ENCODE measurements at regions not wholly inside any gene's neighbourhood (a gene's known extent, or its start where the extent isn't known, plus 50 kb on each side); places are given as distances from the start of the nearest gene placed in this dataset.

DNA sequence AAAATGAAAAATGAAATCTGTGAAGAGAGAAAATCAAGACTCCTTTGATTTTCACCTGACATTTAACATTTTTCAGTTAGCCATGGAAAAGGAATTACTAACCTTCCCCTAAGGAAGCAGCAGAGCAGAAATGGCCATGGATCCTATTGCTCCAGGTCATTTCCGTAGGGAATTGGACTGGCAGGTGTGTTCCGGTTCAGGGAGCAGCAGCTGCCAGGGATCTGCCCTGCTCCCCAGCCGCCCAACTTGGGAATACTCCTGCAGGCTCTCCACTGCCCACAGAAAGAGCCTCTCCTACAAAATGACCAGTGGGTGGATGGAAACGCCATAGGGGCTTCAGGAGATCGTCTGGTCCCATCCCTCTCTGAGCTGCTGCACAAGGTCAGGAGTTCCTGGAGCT is 86.0 kb upstream of the MAPK4 start:
- H3K4me1 ChIP-seq (ENCODE audit: low read length) = no peaks in the 10 kb centered on the region
- no peaks in the 10 kb centered on the region for H3K9me3 ChIP-seq (replicated peaks; ENCODE audit: insufficient read depth, low read length)
- no peaks in the 10 kb centered on the region for H3K36me3 ChIP-seq (replicated peaks; ENCODE audit: insufficient read depth, low read length)
- no peak overlapping the region for H3K9ac ChIP-seq (ENCODE audit: low read length)
- TF ChIP-seq EZH2phosphoT487 (IDR thresholded peaks at IDR 0.05; ENCODE audit: low read length) = no peak
- TF ChIP-seq EZH2 (optimal IDR thresholded peaks at IDR 0.05; ENCODE audit: low read depth, low read length) = no peak
- TF ChIP-seq CTCF (IDR thresholded peaks at IDR 0.05; ENCODE audit: low read length) = no peak
- no peaks in the 10 kb centered on the region for H3K9me2 ChIP-seq (replicated peaks; ENCODE audit: insufficient read depth, low read length)
- no peaks in the 10 kb centered on the region for H3K79me2 ChIP-seq (ENCODE audit: low read length)
- no peak overlapping the region for H2AFZ ChIP-seq (ENCODE audit: low read length)
- no peaks in the 10 kb centered on the region for H3K27me3 ChIP-seq (replicated peaks; ENCODE audit: insufficient read depth, low read length)
- no peaks in the 10 kb centered on the region for H4K20me1 ChIP-seq (ENCODE audit: insufficient read depth, low read length)
- no peak overlapping the region for H3K4me2 ChIP-seq (ENCODE audit: low read depth, low read length)
- H3K27ac ChIP-seq (ENCODE audit: low read length) = no peak overlapping the region
- no peaks in the 10 kb centered on the region for H3F3A ChIP-seq (ENCODE audit: insufficient read depth, low read length)
- H3K4me3 ChIP-seq (ENCODE audit: low read length) = no peak overlapping the region
- no peak for DNase-seq

- Histone ChIP-seq H2AFZ (ENCODE audit: low read length) (no peak overlapping the region), H4K20me1 (ENCODE audit: insufficient read depth, low read length) (no peaks in the 10 kb centered on the region), H3K27me3 (replicated peaks; ENCODE audit: insufficient read depth, low read length) (no peaks in the 10 kb centered on the region), H3K9ac (ENCODE audit: low read length) (no peak overlapping the region), H3K27ac (ENCODE audit: low read length) (no peak overlapping the region), H3K4me2 (ENCODE audit: low read depth, low read length) (no peak overlapping the region), H3K36me3 (replicated peaks; ENCODE audit: insufficient read depth, low read length) (no peaks in the 10 kb centered on the region), H3K9me2 (replicated peaks; ENCODE audit: insufficient read depth, low read length) (no peaks in the 10 kb centered on the region), H3K4me3 (ENCODE audit: low read length) (no peak overlapping the region), H3F3A (ENCODE audit: insufficient read depth, low read length) (no peaks in the 10 kb centered on the region), H3K9me3 (replicated peaks; ENCODE audit: insufficient read depth, low read length) (no peaks in the 10 kb centered on the region), H3K4me1 (ENCODE audit: low read length) (no peaks in the 10 kb centered on the region), H3K79me2 (ENCODE audit: low read length) (no peaks in the 10 kb centered on the region)
- TF ChIP-seq CTCF (IDR thresholded peaks at IDR 0.05; ENCODE audit: low read length) (no peak), EZH2 (optimal IDR thresholded peaks at IDR 0.05; ENCODE audit: low read depth, low read length) (no peak), EZH2phosphoT487 (IDR thresholded peaks at IDR 0.05; ENCODE audit: low read length) (no peak)
- DNase-seq = no peak
These were observed 84.2 kb upstream of the MAPK4 start for GRCh38 chr18:50475538-50476193.

- no peaks in the 10 kb centered on the region for H4K20me1 ChIP-seq (ENCODE audit: insufficient read depth, low read length)
- no peaks in the 10 kb centered on the region for H3K36me3 ChIP-seq (replicated peaks; ENCODE audit: insufficient read depth, low read length)
- no peaks in the 10 kb centered on the region for H3K9me2 ChIP-seq (replicated peaks; ENCODE audit: insufficient read depth, low read length)
- H3F3A ChIP-seq (ENCODE audit: insufficient read depth, low read length) = no peaks in the 10 kb centered on the region
- no peak for TF ChIP-seq EZH2phosphoT487 (IDR thresholded peaks at IDR 0.05; ENCODE audit: low read length)
- TF ChIP-seq EZH2 (optimal IDR thresholded peaks at IDR 0.05; ENCODE audit: low read depth, low read length) = no peak
- no peak for TF ChIP-seq CTCF (IDR thresholded peaks at IDR 0.05; ENCODE audit: low read length)
- H3K4me3 ChIP-seq (ENCODE audit: low read length) = no peak overlapping the region
- no peaks in the 10 kb centered on the region for H3K27me3 ChIP-seq (replicated peaks; ENCODE audit: insufficient read depth, low read length)
- no peaks in the 10 kb centered on the region for H3K79me2 ChIP-seq (ENCODE audit: low read length)
- H3K9me3 ChIP-seq (replicated peaks; ENCODE audit: insufficient read depth, low read length) = no peaks in the 10 kb centered on the region
- no peak overlapping the region for H2AFZ ChIP-seq (ENCODE audit: low read length)
- no peaks in the 10 kb centered on the region for H3K4me1 ChIP-seq (ENCODE audit: low read length)
- no peak overlapping the region for H3K9ac ChIP-seq (ENCODE audit: low read length)
- H3K27ac ChIP-seq (ENCODE audit: low read length) = no peak overlapping the region
- H3K4me2 ChIP-seq (ENCODE audit: low read depth, low read length) = no peak overlapping the region
- no peak for DNase-seq
These were observed 67.8 kb upstream of the MAPK4 start for GRCh38 chr18:50492097-50492496.

All from MM.1S (cell line).